ENCODE measurements at regions not wholly inside any gene's neighbourhood (a gene's known extent, or its start where the extent isn't known, plus 50 kb on each side); places are given as distances from the start of the nearest gene placed in this dataset.

DNA sequence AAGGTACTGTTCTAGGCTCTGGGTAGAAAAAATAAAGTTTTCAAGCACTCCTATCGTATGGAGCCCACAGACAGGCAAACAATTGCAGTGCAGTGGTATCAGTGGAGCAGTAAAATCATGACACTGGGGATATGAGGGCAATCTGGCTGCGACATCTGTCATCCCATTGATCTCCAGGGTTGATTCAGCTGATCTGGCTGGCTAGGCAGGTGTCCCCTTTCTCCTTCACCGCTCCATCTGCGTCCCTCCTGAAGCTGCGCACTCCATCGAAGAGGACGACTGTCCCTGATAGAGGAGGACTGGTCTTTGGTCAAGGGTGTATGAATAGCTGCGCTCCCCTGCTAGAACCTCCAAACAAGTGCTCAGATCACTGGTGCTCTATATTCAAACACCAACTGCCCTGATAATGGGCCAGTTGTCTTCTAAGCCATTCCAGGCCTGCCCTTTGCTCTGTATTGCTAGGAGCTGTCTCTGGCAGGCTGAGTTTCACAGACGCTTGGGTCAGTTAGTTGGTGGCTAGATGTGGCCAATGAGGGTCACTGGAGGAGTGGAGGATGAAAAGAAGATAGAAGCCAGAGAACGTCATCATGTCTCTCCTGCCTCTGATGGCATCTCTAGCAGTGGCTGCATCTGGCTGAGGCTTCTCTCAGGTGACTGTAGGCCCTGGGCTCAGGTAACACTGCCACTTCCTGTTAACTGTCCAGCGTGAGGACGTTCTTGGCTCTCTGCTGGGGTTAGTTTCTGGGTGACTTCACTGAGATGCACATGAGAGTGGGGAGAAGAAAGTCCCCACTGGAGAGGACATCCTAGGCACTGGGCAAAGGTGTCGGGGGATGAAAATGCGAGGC lies 205.0 kb upstream of the FOXN3 start:
- Histone ChIP-seq H3K9me3 (no peaks in the 10 kb centered on the region), H3K36me3 (no peaks in the 10 kb centered on the region), H3K4me1 (peaks cover 8% of the 10 kb centered on the region), H3K4me3 (no peak overlapping the region), H3K27me3 (no peaks in the 10 kb centered on the region), H3K27ac (no peak overlapping the region)
- intact Hi-C loops (cut with DNase I), result no loop called here
- TF ChIP-seq, protein P1, sequence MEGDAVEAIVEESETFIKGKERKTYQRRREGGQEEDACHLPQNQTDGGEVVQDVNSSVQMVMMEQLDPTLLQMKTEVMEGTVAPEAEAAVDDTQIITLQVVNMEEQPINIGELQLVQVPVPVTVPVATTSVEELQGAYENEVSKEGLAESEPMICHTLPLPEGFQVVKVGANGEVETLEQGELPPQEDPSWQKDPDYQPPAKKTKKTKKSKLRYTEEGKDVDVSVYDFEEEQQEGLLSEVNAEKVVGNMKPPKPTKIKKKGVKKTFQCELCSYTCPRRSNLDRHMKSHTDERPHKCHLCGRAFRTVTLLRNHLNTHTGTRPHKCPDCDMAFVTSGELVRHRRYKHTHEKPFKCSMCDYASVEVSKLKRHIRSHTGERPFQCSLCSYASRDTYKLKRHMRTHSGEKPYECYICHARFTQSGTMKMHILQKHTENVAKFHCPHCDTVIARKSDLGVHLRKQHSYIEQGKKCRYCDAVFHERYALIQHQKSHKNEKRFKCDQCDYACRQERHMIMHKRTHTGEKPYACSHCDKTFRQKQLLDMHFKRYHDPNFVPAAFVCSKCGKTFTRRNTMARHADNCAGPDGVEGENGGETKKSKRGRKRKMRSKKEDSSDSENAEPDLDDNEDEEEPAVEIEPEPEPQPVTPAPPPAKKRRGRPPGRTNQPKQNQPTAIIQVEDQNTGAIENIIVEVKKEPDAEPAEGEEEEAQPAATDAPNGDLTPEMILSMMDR (IDR thresholded peaks at IDR 0.05), result no peak
- ATAC-seq (no peak), DNase-seq (no peak)

DNA sequence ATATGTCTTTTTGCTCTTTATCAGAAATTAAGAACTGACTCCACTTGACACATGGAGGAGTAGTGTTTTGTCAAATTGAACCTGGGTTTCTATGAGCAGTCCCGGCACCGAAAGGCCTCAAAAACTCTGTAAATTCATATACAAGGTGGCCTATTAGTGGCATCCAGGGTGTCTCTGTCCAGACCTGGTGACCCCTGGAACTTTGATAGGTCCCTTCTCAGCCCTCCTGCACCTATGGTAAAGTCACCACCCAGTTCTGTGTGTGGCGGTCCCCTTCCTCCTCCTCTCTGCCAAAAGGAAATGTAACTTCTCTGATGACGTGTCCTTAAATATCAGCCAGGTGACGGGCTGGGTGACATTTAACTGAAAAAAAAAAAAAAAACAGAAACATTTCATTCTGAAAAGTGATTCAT lies 204.0 kb upstream of the FOXN3 start:
- TF ChIP-seq, protein P1 (IDR thresholded peaks at IDR 0.05), result no peak
- intact Hi-C loops (cut with DNase I), result no loop called here
- no peaks in the 10 kb centered on the region for H3K27me3 ChIP-seq
- ATAC-seq (no peak), DNase-seq (no peak)
- H3K4me1 ChIP-seq, result peaks cover 15% of the 10 kb centered on the region
- no peaks in the 10 kb centered on the region for H3K9me3 ChIP-seq
- no peak overlapping the region for H3K4me3 ChIP-seq
- no peak overlapping the region for H3K27ac ChIP-seq
- H3K36me3 ChIP-seq, result no peaks in the 10 kb centered on the region

DNA sequence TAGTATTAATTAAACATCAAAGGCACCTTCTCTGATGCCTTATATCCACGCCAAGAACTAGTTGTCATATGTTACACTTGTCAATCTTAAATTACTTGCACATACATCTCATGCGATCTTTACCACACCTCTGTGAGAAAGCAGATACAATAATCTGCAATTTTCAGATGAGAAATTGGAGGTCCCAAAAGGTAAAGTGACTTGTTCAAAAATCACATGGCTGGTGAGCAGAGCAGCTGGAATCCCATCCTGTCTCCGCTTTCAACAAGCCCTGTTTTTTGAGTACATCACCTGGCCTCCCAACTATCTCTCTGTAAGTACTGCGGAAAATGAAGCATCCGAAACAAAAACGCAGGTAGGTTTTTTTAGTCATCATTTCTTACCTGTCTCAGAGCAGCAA lies 203.4 kb upstream of the FOXN3 start:
- TF ChIP-seq, protein P1 (IDR thresholded peaks at IDR 0.05), result no peak
- H3K27me3 ChIP-seq, result no peaks in the 10 kb centered on the region
- H3K36me3 ChIP-seq, result no peaks in the 10 kb centered on the region
- H3K4me3 ChIP-seq, result no peak overlapping the region
- intact Hi-C loops (cut with DNase I), result no loop called here
- H3K4me1 ChIP-seq, result peaks cover 21% of the 10 kb centered on the region
- DNase-seq (no peak), ATAC-seq (no peak)
- no peak overlapping the region for H3K27ac ChIP-seq
- no peaks in the 10 kb centered on the region for H3K9me3 ChIP-seq

DNA sequence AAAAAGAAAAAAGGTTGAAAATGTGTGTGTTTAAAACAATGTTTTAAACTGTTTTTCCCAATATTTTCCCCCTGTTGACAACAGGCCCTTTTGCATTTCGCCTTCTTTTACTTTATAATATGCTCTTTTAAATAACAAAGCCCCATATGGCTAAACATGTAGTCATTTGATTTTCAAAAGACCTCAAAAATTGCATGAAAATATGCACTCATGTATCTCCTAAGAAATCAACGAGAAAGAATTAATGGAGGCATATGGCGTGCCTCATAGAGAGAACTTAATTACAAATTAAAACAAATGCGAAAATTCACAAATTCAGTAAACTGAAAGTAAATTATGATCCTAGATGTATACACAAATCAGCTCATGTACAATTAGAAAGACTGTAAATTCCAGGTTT lies 202.6 kb upstream of the FOXN3 start:
- peak overlapping the region; percentile 77 for H3K27ac ChIP-seq
- H3K36me3 ChIP-seq, result no peaks in the 10 kb centered on the region
- H3K9me3 ChIP-seq, result no peaks in the 10 kb centered on the region
- no peak for DNase-seq
- H3K4me3 ChIP-seq, result peak overlapping the region; percentile 63
- TF ChIP-seq, protein P1 (IDR thresholded peaks at IDR 0.05), result no peak
- intact Hi-C loops (cut with DNase I), result no loop called here
- H3K27me3 ChIP-seq, result no peaks in the 10 kb centered on the region
- no peak for ATAC-seq
- H3K4me1 ChIP-seq, result peaks cover 29% of the 10 kb centered on the region

DNA sequence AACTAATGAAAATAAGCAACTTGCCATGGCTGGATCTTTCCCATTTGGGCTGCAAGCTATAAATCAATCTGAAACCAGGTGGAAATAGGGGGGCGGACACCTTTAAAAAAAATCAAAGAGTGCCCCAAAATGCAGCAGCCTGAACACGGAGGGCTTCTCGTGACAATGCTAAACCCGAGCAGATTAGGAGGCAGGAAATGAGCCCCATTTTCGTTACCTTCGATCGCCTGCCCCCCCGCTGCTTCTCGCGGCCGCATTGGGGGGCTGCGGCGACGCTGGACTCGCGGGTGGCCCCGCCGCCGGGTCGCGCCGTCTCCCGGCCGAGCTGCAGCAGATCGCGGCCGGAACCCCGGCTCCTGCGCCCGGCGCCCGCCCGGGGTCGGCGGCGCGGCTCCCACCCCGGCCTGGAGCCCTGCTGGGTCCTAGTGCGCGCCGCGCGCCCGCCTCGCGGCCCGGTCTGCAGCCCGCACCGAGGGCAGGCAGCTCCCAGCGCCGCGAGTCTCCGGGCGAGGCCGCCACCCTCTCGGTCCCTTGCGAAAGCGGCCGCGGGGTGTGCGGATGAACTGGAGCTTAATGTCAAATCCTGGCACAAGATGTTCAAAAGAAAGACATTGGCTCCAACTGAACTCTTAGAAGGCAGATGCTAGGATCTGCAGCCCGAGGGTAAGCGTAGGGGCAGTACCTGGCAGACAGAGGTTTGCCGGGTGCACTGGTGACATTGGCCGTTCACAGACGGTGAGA lies 201.9 kb upstream of the FOXN3 start:
- no peaks in the 10 kb centered on the region for H3K9me3 ChIP-seq
- H3K27ac ChIP-seq, result peak overlapping the region; percentile 77
- intact Hi-C loops (cut with DNase I), result no loop called here
- ATAC-seq, result peak; percentile 96
- no peaks in the 10 kb centered on the region for H3K27me3 ChIP-seq
- peaks cover 35% of the 10 kb centered on the region for H3K4me1 ChIP-seq
- peak; percentile 87 for DNase-seq
- peak overlapping the region; percentile 63 for H3K4me3 ChIP-seq
- TF ChIP-seq, protein P1 (IDR thresholded peaks at IDR 0.05), result no peak
- no peaks in the 10 kb centered on the region for H3K36me3 ChIP-seq

All from upper lobe of right lung (tissue), 1 donor.